C4-2B (cell line): ENCODE measurements at regions not wholly inside any gene's neighbourhood (a gene's known extent, or its start where the extent isn't known, plus 50 kb on each side); places are given as distances from the start of the nearest gene placed in this dataset.
"Not testable (repeated sequence)": the region's sequence is repeated elsewhere in the genome, so short reads cannot be mapped to it uniquely, and the experiment has no call there.

Experiments used
- ZFX ChIP-seq: fragments of 450-650 bp; IDR thresholded peaks from 2 replicates; pipeline ENCODE4 v1.6.1; 2017
- TF ChIP-seq, protein P1 (sequence below): fragments of 450-650 bp; conservative IDR thresholded peaks from 2 replicates; pipeline ENCODE4 v1.5.1; 2017; ENCODE audit warnings: mild to moderate bottlenecking

DNA sequence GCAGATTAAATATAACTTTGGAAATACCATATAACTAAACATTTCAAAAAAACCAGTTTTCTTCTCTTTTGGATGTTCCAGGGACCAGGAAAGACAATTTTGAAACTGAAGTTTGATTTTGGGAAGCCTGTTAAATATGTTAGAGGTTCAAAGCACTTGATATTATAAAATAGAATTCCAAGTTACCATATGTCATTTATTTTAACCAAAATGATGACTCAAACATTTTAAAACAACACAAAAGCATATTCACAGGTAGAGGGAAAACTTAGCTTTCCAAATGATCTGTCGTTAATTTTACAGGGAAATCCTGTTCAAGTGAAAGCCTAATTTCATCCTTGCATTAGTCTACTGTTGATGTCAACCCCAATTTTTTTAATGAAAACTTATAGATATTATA is 575.3 kb upstream of the TPTE start:
- TF ChIP-seq, protein P1, sequence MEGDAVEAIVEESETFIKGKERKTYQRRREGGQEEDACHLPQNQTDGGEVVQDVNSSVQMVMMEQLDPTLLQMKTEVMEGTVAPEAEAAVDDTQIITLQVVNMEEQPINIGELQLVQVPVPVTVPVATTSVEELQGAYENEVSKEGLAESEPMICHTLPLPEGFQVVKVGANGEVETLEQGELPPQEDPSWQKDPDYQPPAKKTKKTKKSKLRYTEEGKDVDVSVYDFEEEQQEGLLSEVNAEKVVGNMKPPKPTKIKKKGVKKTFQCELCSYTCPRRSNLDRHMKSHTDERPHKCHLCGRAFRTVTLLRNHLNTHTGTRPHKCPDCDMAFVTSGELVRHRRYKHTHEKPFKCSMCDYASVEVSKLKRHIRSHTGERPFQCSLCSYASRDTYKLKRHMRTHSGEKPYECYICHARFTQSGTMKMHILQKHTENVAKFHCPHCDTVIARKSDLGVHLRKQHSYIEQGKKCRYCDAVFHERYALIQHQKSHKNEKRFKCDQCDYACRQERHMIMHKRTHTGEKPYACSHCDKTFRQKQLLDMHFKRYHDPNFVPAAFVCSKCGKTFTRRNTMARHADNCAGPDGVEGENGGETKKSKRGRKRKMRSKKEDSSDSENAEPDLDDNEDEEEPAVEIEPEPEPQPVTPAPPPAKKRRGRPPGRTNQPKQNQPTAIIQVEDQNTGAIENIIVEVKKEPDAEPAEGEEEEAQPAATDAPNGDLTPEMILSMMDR, result not testable (repeated sequence)
- not testable (repeated sequence) for TF ChIP-seq ZFX
